GM23248 (cell line): ENCODE measurements at regions not wholly inside any gene's neighbourhood (a gene's known extent, or its start where the extent isn't known, plus 50 kb on each side); places are given as distances from the start of the nearest gene placed in this dataset.

Experiments used
- DNase-seq: peaks from one replicate; pipeline ENCODE4 v3.0.0-alpha.2; 2015
- H2AFZ ChIP-seq: fragments of 200-600 bp; sonication (generic); 2 replicates; pipeline ENCODE4 v1.6.1; 2016; ENCODE audit warnings: antibody characterized with exemption
- H3F3A ChIP-seq: fragments of 200-600 bp; sonication (generic); 2 replicates; pipeline ENCODE4 v1.6.1; 2016; ENCODE audit warnings: mild to moderate bottlenecking, antibody characterized with exemption, mixed run types; ENCODE audit not compliant: insufficient read depth
- H3K27ac ChIP-seq: fragments of 200-600 bp; sonication (generic); 2 replicates; pipeline ENCODE4 v1.5.1; 2016; ENCODE audit warnings: mild to moderate bottlenecking
- H3K27me3 ChIP-seq: fragments of 200-600 bp; sonication (generic); replicated peaks from 2 replicates; pipeline ENCODE4 v1.6.1; 2016; ENCODE audit warnings: mild to moderate bottlenecking; ENCODE audit not compliant: insufficient read depth
- H3K36me3 ChIP-seq: fragments of 200-600 bp; sonication (generic); 2 replicates; pipeline ENCODE4 v1.6.1; 2016; ENCODE audit warnings: low read depth, mild to moderate bottlenecking
- H3K4me1 ChIP-seq: fragments of 200-600 bp; sonication (generic); 2 replicates; pipeline ENCODE4 v1.6.1; 2016; ENCODE audit warnings: mild to moderate bottlenecking; ENCODE audit not compliant: insufficient read depth
- H3K4me2 ChIP-seq: fragments of 200-600 bp; sonication (generic); one replicate; pipeline ENCODE4 v1.6.1; 2016; ENCODE audit warnings: mild to moderate bottlenecking; ENCODE audit not compliant: unreplicated experiment
- H3K4me3 ChIP-seq: fragments of 200-600 bp; sonication (generic); 2 replicates; pipeline ENCODE4 v1.5.1; 2016; ENCODE audit warnings: mild to moderate bottlenecking
- H3K79me2 ChIP-seq: fragments of 200-600 bp; sonication (generic); 2 replicates; pipeline ENCODE4 v1.6.1; 2016; ENCODE audit warnings: mild to moderate bottlenecking; ENCODE audit not compliant: insufficient read depth
- H3K9ac ChIP-seq: fragments of 200-600 bp; sonication (generic); 2 replicates; pipeline ENCODE4 v1.6.1; 2016; ENCODE audit warnings: mild to moderate bottlenecking
- H3K9me2 ChIP-seq: fragments of 200-600 bp; sonication (generic); 2 replicates; pipeline ENCODE4 v1.6.1; 2016; ENCODE audit warnings: mixed run types, mild to moderate bottlenecking, moderate library complexity; ENCODE audit not compliant: insufficient read depth
- H3K9me3 ChIP-seq: fragments of 200-600 bp; sonication (generic); one replicate; pipeline ENCODE4 v1.6.1; 2017; ENCODE audit warnings: low read depth
- H4K20me1 ChIP-seq: fragments of 200-600 bp; sonication (generic); 2 replicates; pipeline ENCODE4 v1.6.0; 2016; ENCODE audit not compliant: insufficient read depth
- EZH2 ChIP-seq: fragments of 200-600 bp; sonication (generic); IDR thresholded peaks from 2 replicates; pipeline ENCODE4 v1.6.1; 2018; ENCODE audit warnings: antibody characterized with exemption, mild to moderate bottlenecking; ENCODE audit not compliant: insufficient read depth, poor library complexity, severe bottlenecking
- EZH2phosphoT487 ChIP-seq: fragments of 200-600 bp; sonication (generic); IDR thresholded peaks from 2 replicates; pipeline ENCODE4 v1.6.1; 2018; ENCODE audit warnings: antibody characterized with exemption, moderate library complexity, mild to moderate bottlenecking, low read depth; ENCODE audit not compliant: insufficient read depth
- whole genome bisulfite sequencing, 2 experiments: methylation state at CpG; one replicate each; pipeline ENCODE4 v1.1.6; 2015 to 2017; ENCODE audit warnings: low lambda C conversion rate in 2 of 2, low coverage in 1 of 2; ENCODE audit errors: missing lambda C conversion rate in 2 of 2; 5-methylcytosine and 5-hydroxymethylcytosine counted together
- in situ Hi-C: fragments of 300-500 bp; cut with MboI; formaldehyde crosslinking; loops from 2 replicates; pipeline ENCODE4 v1.15.0; 2020

GRCh38 chr4:3352941-3353594 is 60.2 kb downstream of the RGS12 start:
- H3K9me2 ChIP-seq: no peaks in the 10 kb centered on the region
- 97 to 99% methylated on average over 14 of the region's 14 CpGs for WGBS, 2 experiments
- H3K27ac ChIP-seq: no peak overlapping the region
- no peaks in the 10 kb centered on the region for H4K20me1 ChIP-seq
- H3K4me3 ChIP-seq: no peak overlapping the region
- no peaks in the 10 kb centered on the region for H3K36me3 ChIP-seq
- DNase-seq: no peak
- no peaks in the 10 kb centered on the region for H3K27me3 ChIP-seq
- in situ Hi-C loops: no loop called here
- H3K9ac ChIP-seq: no peak overlapping the region
- H3F3A ChIP-seq: no peaks in the 10 kb centered on the region
- H3K4me1 ChIP-seq: no peaks in the 10 kb centered on the region
- no peaks in the 10 kb centered on the region; the same call in 1 of the 2 replicates for H3K79me2 ChIP-seq
- H3K4me2 ChIP-seq: no peak overlapping the region
- no peaks in the 10 kb centered on the region for H3K9me3 ChIP-seq
- H2AFZ ChIP-seq: no peak overlapping the region
- TF ChIP-seq EZH2: no peak
- TF ChIP-seq EZH2phosphoT487: no peak

- in situ Hi-C loops: no loop called here
- WGBS, 2 experiments: 74 to 75% methylated on average over 4 of the region's 4 CpGs
These were observed 61.1 kb downstream of the RGS12 start for GRCh38 chr4:3353752-3354454.

GRCh38 chr4:3354455-3354811 is 61.6 kb downstream of the RGS12 start:
- no peak overlapping the region for H3K9ac ChIP-seq
- no peaks in the 10 kb centered on the region for H3K4me1 ChIP-seq
- no peaks in the 10 kb centered on the region for H3K9me2 ChIP-seq
- no peaks in the 10 kb centered on the region for H3K27me3 ChIP-seq
- no peaks in the 10 kb centered on the region for H3K9me3 ChIP-seq
- no peak overlapping the region for H2AFZ ChIP-seq
- no peaks in the 10 kb centered on the region for H3K36me3 ChIP-seq
- no peaks in the 10 kb centered on the region for H3F3A ChIP-seq
- no peak overlapping the region for H3K27ac ChIP-seq
- TF ChIP-seq EZH2 (no peak), EZH2phosphoT487 (no peak)
- H4K20me1 ChIP-seq: no peaks in the 10 kb centered on the region
- no peaks in the 10 kb centered on the region; the same call in 1 of the 2 replicates for H3K79me2 ChIP-seq
- 95 to 97% methylated on average over 4 of the region's 4 CpGs for WGBS, 2 experiments
- H3K4me3 ChIP-seq: no peak overlapping the region
- no peak overlapping the region for H3K4me2 ChIP-seq
- DNase-seq: no peak
- in situ Hi-C loops: no loop called here

More at GRCh38 chr4:3353752-3354454, 61.1 kb downstream of the RGS12 start:
- no peaks in the 10 kb centered on the region for H3K27me3 ChIP-seq
- H3K4me3 ChIP-seq: no peak overlapping the region
- TF ChIP-seq EZH2: no peak
- no peak for TF ChIP-seq EZH2phosphoT487
- no peaks in the 10 kb centered on the region for H3K4me1 ChIP-seq
- no peak for DNase-seq
- H3K9me3 ChIP-seq: no peaks in the 10 kb centered on the region
- H3K27ac ChIP-seq: no peak overlapping the region
- no peak overlapping the region for H3K4me2 ChIP-seq
- H3K9ac ChIP-seq: no peak overlapping the region
- no peak overlapping the region for H2AFZ ChIP-seq
- H3K36me3 ChIP-seq: no peaks in the 10 kb centered on the region
- H3K79me2 ChIP-seq: no peaks in the 10 kb centered on the region; the same call in 1 of the 2 replicates
- H4K20me1 ChIP-seq: no peaks in the 10 kb centered on the region
- no peaks in the 10 kb centered on the region for H3F3A ChIP-seq
- no peaks in the 10 kb centered on the region for H3K9me2 ChIP-seq

GRCh38 chr4:3355266-3355748 is 62.5 kb downstream of the RGS12 start:
- no peaks in the 10 kb centered on the region for H3K9me2 ChIP-seq
- in situ Hi-C loops: no loop called here
- H3K27ac ChIP-seq: no peak overlapping the region
- no peaks in the 10 kb centered on the region for H3K36me3 ChIP-seq
- 96 to 99% methylated on average over 8 of the region's 8 CpGs for WGBS, 2 experiments
- H3K27me3 ChIP-seq: no peaks in the 10 kb centered on the region
- no peaks in the 10 kb centered on the region for H4K20me1 ChIP-seq
- H2AFZ ChIP-seq: no peak overlapping the region
- no peaks in the 10 kb centered on the region for H3K4me1 ChIP-seq
- no peaks in the 10 kb centered on the region for H3K9me3 ChIP-seq
- H3K9ac ChIP-seq: no peak overlapping the region
- DNase-seq: no peak
- H3F3A ChIP-seq: no peaks in the 10 kb centered on the region
- TF ChIP-seq EZH2phosphoT487 (no peak), EZH2 (no peak)
- no peak overlapping the region for H3K4me3 ChIP-seq
- no peaks in the 10 kb centered on the region; the same call in 1 of the 2 replicates for H3K79me2 ChIP-seq
- H3K4me2 ChIP-seq: no peak overlapping the region
